ENCODE measurements at regions not wholly inside any gene's neighbourhood (a gene's known extent, or its start where the extent isn't known, plus 50 kb on each side); places are given as distances from the start of the nearest gene placed in this dataset.

GRCh38 chr4:176843710-176844109 is 51.0 kb upstream of the VEGFC start:
- DNase-seq = no peak

- no peak for DNase-seq
Measured at GRCh38 chr4:176844448-176844847, 51.7 kb upstream of the VEGFC start.

GRCh38 chr4:176845636-176846035 is 52.9 kb upstream of the VEGFC start:
- no peak for DNase-seq

GRCh38 chr4:176849076-176849475 is 56.4 kb upstream of the VEGFC start:
- no peak for DNase-seq

- DNase-seq = no peak
Measured at GRCh38 chr4:176850436-176850835, 57.7 kb upstream of the VEGFC start.

GRCh38 chr4:176856421-176856820 is 63.7 kb upstream of the VEGFC start:
- no peak for DNase-seq

GRCh38 chr4:176858839-176859238 is 66.1 kb upstream of the VEGFC start:
- no peak for DNase-seq

GRCh38 chr4:176864238-176864637 is 71.5 kb upstream of the VEGFC start:
- DNase-seq = no peak

- DNase-seq = no peak
Measured at GRCh38 chr4:176868676-176869075, 76.0 kb upstream of the VEGFC start.

GRCh38 chr4:176872461-176872860 is 79.7 kb upstream of the VEGFC start:
- DNase-seq = no peak

GRCh38 chr4:176874721-176875445 is 82.2 kb upstream of the VEGFC start:
- DNase-seq = no peak

GRCh38 chr4:176875446-176875930 is 82.8 kb upstream of the VEGFC start:
- no peak for DNase-seq

GRCh38 chr4:176879380-176880116 is 86.8 kb upstream of the VEGFC start:
- DNase-seq = no peak

GRCh38 chr4:176882206-176882605 is 89.5 kb upstream of the VEGFC start:
- DNase-seq = no peak

- no peak for DNase-seq
Measured at GRCh38 chr4:176883108-176883550, 90.4 kb upstream of the VEGFC start.

GRCh38 chr4:176883681-176884418 is 91.1 kb upstream of the VEGFC start:
- DNase-seq = no peak

- DNase-seq = no peak
Measured at GRCh38 chr4:176885224-176885623, 92.5 kb upstream of the VEGFC start.

GRCh38 chr4:176886135-176886534 is 93.4 kb upstream of the VEGFC start:
- no peak for DNase-seq

GRCh38 chr4:176889776-176890175 is 97.1 kb upstream of the VEGFC start:
- DNase-seq = no peak

GRCh38 chr4:176894498-176894897 is 101.8 kb upstream of the VEGFC start:
- DNase-seq = no peak

- DNase-seq = peak in 4 of 56 donors; percentile 0 to 30 (median 2)
Measured at GRCh38 chr4:176896211-176896610, 103.5 kb upstream of the VEGFC start.

- no peak for DNase-seq
Measured at GRCh38 chr4:176897226-176897625, 104.5 kb upstream of the VEGFC start.
